Neural progenitor cell (in vitro differentiated cells): ENCODE measurements at regions not wholly inside any gene's neighbourhood (a gene's known extent, or its start where the extent isn't known, plus 50 kb on each side); places are given as distances from the start of the nearest gene placed in this dataset.

Experiments
- DNase-seq: peaks from one replicate; pipeline ENCODE4 v3.0.0-alpha.2; 2016; ENCODE audit warnings: low spot score
- H2AFZ ChIP-seq: fragments of 200-600 bp; sonication (generic); replicated peaks from 2 replicates; pipeline ENCODE4 v1.6.1; 2016; ENCODE audit warnings: antibody characterized with exemption
- H3F3A ChIP-seq: fragments of 200-600 bp; sonication (generic); 2 replicates; pipeline ENCODE4 v1.6.1; 2016; ENCODE audit warnings: antibody characterized with exemption, low read depth
- H3K27ac ChIP-seq: fragments of 200-600 bp; sonication (generic); 2 replicates; pipeline ENCODE4 v1.5.1; 2016; ENCODE audit warnings: mild to moderate bottlenecking
- H3K27me3 ChIP-seq: fragments of 200-600 bp; sonication (generic); 2 replicates; pipeline ENCODE4 v1.6.1; 2016; ENCODE audit warnings: mild to moderate bottlenecking, moderate library complexity
- H3K36me3 ChIP-seq: fragments of 200-600 bp; sonication (generic); 2 replicates; pipeline ENCODE4 v1.5.1; 2016
- H3K4me1 ChIP-seq: fragments of 200-600 bp; sonication (generic); 2 replicates; pipeline ENCODE4 v1.6.1; 2016; ENCODE audit warnings: mixed run types
- H3K4me2 ChIP-seq: fragments of 200-600 bp; sonication (generic); 2 replicates; pipeline ENCODE4 v1.6.1; 2016
- H3K4me3 ChIP-seq: fragments of 200-600 bp; sonication (generic); 2 replicates; pipeline ENCODE4 v1.5.1; 2016
- H3K79me2 ChIP-seq: fragments of 200-600 bp; sonication (generic); 2 replicates; pipeline ENCODE4 v1.6.1; 2016; ENCODE audit warnings: low read depth
- H3K9ac ChIP-seq: fragments of 200-600 bp; sonication (generic); 2 replicates; pipeline ENCODE4 v1.6.1; 2016
- H3K9me3 ChIP-seq: fragments of 200-600 bp; sonication (generic); 2 replicates; pipeline ENCODE4 v1.5.1; 2016; ENCODE audit warnings: low read depth
- H4K20me1 ChIP-seq: fragments of 200-600 bp; sonication (generic); 2 replicates; pipeline ENCODE4 v1.6.1; 2016; ENCODE audit warnings: low read depth
- H3K27ac Mint-ChIP-seq: 3 replicates; pipeline ENCODE4 v1.8.0; 2021; ENCODE audit warnings: mixed read lengths
- H3K27me3 Mint-ChIP-seq: 2 replicates; pipeline ENCODE4 v1.8.0; 2022; ENCODE audit warnings: low read depth, mild to moderate bottlenecking, inconsistent platforms, moderate library complexity, mixed read lengths; ENCODE audit not compliant: insufficient read depth
- H3K36me3 Mint-ChIP-seq: 3 replicates; pipeline ENCODE4 v1.8.0; 2021; ENCODE audit warnings: mixed read lengths
- H3K4me1 Mint-ChIP-seq: 3 replicates; pipeline ENCODE4 v1.8.0; 2021; ENCODE audit warnings: mixed read lengths
- H3K4me3 Mint-ChIP-seq: 3 replicates; pipeline ENCODE4 v1.8.0; 2021; ENCODE audit warnings: mild to moderate bottlenecking, moderate library complexity, mixed read lengths
- H3K9me3 Mint-ChIP-seq: 3 replicates; pipeline ENCODE4 v1.8.0; 2020; ENCODE audit warnings: mixed read lengths
- EZH2 ChIP-seq: fragments of 200-600 bp; sonication (generic); IDR thresholded peaks from 2 replicates; pipeline ENCODE4 v1.6.1; 2017; ENCODE audit warnings: antibody characterized with exemption, mild to moderate bottlenecking, moderate library complexity
- EZH2phosphoT487 ChIP-seq: fragments of 200-600 bp; sonication (generic); IDR thresholded peaks from 2 replicates; pipeline ENCODE4 v1.6.1; 2017; ENCODE audit warnings: antibody characterized with exemption
- TF ChIP-seq, protein P1 (sequence below): fragments of 200-600 bp; sonication (generic); IDR thresholded peaks from 2 replicates; pipeline ENCODE4 v1.5.1; 2017; ENCODE audit warnings: antibody characterized with exemption, mild to moderate bottlenecking

DNA sequence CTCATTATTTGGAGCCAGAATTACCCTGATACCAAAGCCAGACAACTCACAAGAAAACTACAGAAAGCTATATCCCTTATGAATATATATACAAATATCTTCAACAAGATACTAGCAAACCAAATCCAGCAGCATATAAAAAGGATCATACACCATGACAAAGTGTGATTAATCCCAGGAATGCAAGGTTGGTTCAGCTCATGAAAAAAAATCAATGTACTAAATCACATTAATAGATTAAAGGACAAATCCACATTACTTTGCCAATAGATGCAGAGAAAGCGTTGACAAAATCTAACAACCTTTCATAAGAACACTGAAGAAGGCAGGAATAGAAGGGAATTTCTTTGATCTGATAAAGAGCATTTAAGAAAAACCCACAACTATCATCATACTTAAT lies 50.4 kb upstream of the TEAD1 start:
- H3K4me3 Mint-ChIP-seq = no peak overlapping the region
- Histone ChIP-seq H4K20me1 (no peaks in the 10 kb centered on the region), H3K4me2 (no peak overlapping the region), H3F3A (no peaks in the 10 kb centered on the region), H3K9ac (no peak overlapping the region), H3K9me3 (peaks cover 10% of the 10 kb centered on the region), H3K79me2 (no peaks in the 10 kb centered on the region), H3K27ac (no peak overlapping the region), H3K4me3 (no peak overlapping the region), H3K36me3 (peaks cover 14% of the 10 kb centered on the region), H3K27me3 (no peaks in the 10 kb centered on the region), H2AFZ (no peak overlapping the region), H3K4me1 (no peaks in the 10 kb centered on the region)
- H3K9me3 Mint-ChIP-seq = peaks cover 25% of the 10 kb centered on the region
- H3K4me1 Mint-ChIP-seq = no peaks in the 10 kb centered on the region
- H3K27me3 Mint-ChIP-seq = peaks cover 3% of the 10 kb centered on the region
- DNase-seq = no peak
- H3K27ac Mint-ChIP-seq = no peak overlapping the region
- H3K36me3 Mint-ChIP-seq = no peaks in the 10 kb centered on the region
- TF ChIP-seq EZH2phosphoT487 (no peak), EZH2 (no peak)
- TF ChIP-seq, protein P1, sequence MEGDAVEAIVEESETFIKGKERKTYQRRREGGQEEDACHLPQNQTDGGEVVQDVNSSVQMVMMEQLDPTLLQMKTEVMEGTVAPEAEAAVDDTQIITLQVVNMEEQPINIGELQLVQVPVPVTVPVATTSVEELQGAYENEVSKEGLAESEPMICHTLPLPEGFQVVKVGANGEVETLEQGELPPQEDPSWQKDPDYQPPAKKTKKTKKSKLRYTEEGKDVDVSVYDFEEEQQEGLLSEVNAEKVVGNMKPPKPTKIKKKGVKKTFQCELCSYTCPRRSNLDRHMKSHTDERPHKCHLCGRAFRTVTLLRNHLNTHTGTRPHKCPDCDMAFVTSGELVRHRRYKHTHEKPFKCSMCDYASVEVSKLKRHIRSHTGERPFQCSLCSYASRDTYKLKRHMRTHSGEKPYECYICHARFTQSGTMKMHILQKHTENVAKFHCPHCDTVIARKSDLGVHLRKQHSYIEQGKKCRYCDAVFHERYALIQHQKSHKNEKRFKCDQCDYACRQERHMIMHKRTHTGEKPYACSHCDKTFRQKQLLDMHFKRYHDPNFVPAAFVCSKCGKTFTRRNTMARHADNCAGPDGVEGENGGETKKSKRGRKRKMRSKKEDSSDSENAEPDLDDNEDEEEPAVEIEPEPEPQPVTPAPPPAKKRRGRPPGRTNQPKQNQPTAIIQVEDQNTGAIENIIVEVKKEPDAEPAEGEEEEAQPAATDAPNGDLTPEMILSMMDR = no peak
